Activated naive CD8-positive, alpha-beta T cell treated with anti-CD3 and anti-CD28 coated beads, Interleukin-2, amount 10 ng/mL, durations not matched to agents 7 days and 5 days (primary cell): ENCODE measurements at regions not wholly inside any gene's neighbourhood (a gene's known extent, or its start where the extent isn't known, plus 50 kb on each side); places are given as distances from the start of the nearest gene placed in this dataset.

Experiments used
- ATAC-seq: fragments of 150-1000 bp; cut with Tn5 transposase; one replicate; pipeline ENCODE4 v1.10.0; 2021; ENCODE audit warnings: low read depth, moderate library complexity
- POLR2A ChIA-PET: fragments of 350-600 bp; sonication (Branson Sonifier 250); formaldehyde crosslinking; loops from one replicate; lab custom pipeline; 2021; ENCODE audit warnings: antibody characterized with exemption; lab: Charles Lee
- DNase-seq: peaks from one replicate; pipeline ENCODE4 v3.0.0; 2021
- H3K27ac Mint-ChIP-seq: one replicate; pipeline ENCODE4 v1.8.0; 2022; ENCODE audit warnings: mild to moderate bottlenecking, mixed read lengths
- H3K27me3 Mint-ChIP-seq: one replicate; pipeline ENCODE4 v1.8.0; 2022; ENCODE audit warnings: mild to moderate bottlenecking, moderate library complexity, mixed read lengths
- H3K36me3 Mint-ChIP-seq: one replicate; pipeline ENCODE4 v1.8.0; 2021; ENCODE audit warnings: mild to moderate bottlenecking, mixed read lengths
- H3K4me1 Mint-ChIP-seq: one replicate; pipeline ENCODE4 v1.8.0; 2021; ENCODE audit warnings: mixed read lengths
- H3K4me3 Mint-ChIP-seq: one replicate; pipeline ENCODE4 v1.8.0; 2022; ENCODE audit warnings: mild to moderate bottlenecking, moderate library complexity, mixed read lengths
- H3K9me3 Mint-ChIP-seq: one replicate; pipeline ENCODE4 v1.8.0; 2021; ENCODE audit warnings: mixed read lengths

DNA sequence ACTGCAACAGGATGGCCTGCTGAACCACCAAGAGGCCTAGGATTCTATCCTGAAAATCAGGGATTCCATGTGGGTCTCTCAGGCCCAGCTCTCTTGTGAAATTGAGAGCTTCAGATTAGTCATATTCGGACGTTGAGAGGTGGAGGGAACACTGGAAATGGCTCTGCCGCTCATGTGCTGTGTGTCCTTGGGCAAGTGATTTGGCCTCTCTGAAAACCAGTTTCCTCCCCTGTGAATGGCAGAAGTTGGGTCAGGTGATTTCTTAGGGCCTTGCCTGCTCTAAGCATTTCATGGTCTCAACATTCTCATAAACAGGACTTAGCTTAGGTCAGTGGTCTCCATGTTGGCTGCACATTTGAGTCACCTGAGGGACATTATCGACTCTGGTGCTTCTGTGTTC lies 470.1 kb downstream of the PREX1 start:
- no peak overlapping the region for H3K27ac Mint-ChIP-seq
- H3K4me3 Mint-ChIP-seq, result no peak overlapping the region
- POLR2A ChIA-PET, result no interaction called here
- DNase-seq (no peak), ATAC-seq (no peak)
- peaks cover 3% of the 10 kb centered on the region for H3K27me3 Mint-ChIP-seq
- peaks cover 2% of the 10 kb centered on the region for H3K9me3 Mint-ChIP-seq
- no peaks in the 10 kb centered on the region for H3K4me1 Mint-ChIP-seq
- H3K36me3 Mint-ChIP-seq, result no peaks in the 10 kb centered on the region

DNA sequence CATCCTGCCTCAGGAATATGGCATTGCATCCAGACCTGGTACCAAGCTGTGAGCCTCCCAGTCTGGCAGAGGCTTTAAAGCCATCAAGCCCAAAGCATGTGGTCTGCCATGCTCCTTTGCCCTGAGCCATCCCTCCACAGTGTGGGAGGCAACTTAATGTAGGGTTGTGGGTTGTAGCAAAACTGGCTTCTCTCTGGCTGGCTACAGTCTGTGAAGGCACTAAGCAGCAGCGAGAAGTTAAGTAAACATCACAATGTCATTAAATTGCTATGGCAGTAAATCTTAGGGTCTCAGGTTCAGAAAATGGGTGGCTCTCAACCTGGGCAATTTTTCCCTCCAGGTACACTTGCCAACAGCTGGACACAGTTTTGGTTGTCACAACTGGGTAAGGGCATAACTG lies 472.9 kb downstream of the PREX1 start:
- ATAC-seq (no peak), DNase-seq (no peak)
- no peak overlapping the region for H3K27ac Mint-ChIP-seq
- no peaks in the 10 kb centered on the region for H3K4me1 Mint-ChIP-seq
- POLR2A ChIA-PET, result no interaction called here
- H3K9me3 Mint-ChIP-seq, result peaks cover 2% of the 10 kb centered on the region
- H3K27me3 Mint-ChIP-seq, result no peaks in the 10 kb centered on the region
- no peak overlapping the region for H3K4me3 Mint-ChIP-seq
- no peaks in the 10 kb centered on the region for H3K36me3 Mint-ChIP-seq

DNA sequence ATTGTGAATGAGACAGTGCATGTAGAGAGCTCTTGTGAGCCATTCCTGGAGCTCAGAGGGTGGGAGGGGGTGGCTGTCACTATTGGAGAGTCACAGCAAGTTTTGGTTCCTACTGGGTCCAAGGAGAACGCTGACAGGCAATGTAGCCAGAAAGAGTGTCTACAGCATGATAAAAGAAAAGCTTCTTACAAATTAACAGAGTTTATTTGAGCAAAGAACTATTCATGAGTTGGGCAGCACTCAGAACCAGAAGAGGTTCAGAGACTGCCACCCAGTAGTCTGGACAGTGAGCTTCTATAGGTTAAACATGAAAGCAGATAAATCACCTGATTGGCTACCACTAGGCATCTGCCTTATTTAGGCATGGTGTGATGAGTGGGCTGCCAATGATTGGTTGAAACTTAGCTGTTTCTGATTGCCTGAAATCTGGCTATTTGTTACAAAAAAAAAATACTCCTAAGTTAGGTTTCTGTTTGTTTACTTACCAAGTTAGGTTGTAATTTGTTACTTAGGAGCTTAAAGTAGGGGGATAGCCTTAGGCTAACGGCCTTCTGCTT lies 473.4 kb downstream of the PREX1 start:
- Mint-ChIP-seq H3K27ac (no peak overlapping the region), H3K9me3 (peaks cover 2% of the 10 kb centered on the region), H3K4me1 (no peaks in the 10 kb centered on the region), H3K36me3 (no peaks in the 10 kb centered on the region), H3K4me3 (no peak overlapping the region), H3K27me3 (no peaks in the 10 kb centered on the region)
- ATAC-seq, result no peak
- POLR2A ChIA-PET, result no interaction called here
- DNase-seq, result no peak

- Mint-ChIP-seq H3K27me3 (no peaks in the 10 kb centered on the region), H3K9me3 (peaks cover 2% of the 10 kb centered on the region), H3K4me3 (no peak overlapping the region), H3K4me1 (no peaks in the 10 kb centered on the region), H3K36me3 (no peaks in the 10 kb centered on the region), H3K27ac (no peak overlapping the region)
- ATAC-seq (no peak), DNase-seq (no peak)
- POLR2A ChIA-PET, result no interaction called here
Measured at GRCh38 chr20:48352628-48353027, 475.2 kb downstream of the PREX1 start.

DNA sequence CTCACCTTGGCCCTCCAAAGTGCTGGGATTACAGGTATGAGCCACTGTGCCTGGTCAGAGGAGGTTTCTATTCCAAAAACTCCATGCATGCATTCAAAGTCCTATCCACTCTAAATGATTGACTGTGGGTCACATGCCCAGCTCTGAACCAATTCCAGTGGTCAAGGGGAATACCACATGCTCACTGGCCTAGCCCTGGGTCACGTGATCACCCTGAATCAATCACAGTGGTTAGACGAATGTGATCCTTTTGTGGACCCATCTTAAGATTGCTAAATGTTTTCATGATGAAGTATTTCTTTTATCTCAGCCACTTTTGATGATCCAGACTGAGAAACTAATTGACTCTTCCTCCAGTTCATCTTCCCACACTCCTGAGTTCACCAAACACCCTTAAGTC lies 475.8 kb downstream of the PREX1 start:
- POLR2A ChIA-PET, result no interaction called here

GRCh38 chr20:48350313-48350988 lies 477.3 kb downstream of the PREX1 start:
- Mint-ChIP-seq H3K36me3 (no peaks in the 10 kb centered on the region), H3K27ac (no peak overlapping the region), H3K9me3 (peaks cover 2% of the 10 kb centered on the region), H3K4me1 (no peaks in the 10 kb centered on the region), H3K4me3 (no peak overlapping the region), H3K27me3 (peaks cover 2% of the 10 kb centered on the region)
- no peak for DNase-seq
- POLR2A ChIA-PET, result no interaction called here
- ATAC-seq, result no peak

More for the DNA sequence above, 475.8 kb downstream of the PREX1 start:
- Mint-ChIP-seq H3K4me3 (no peak overlapping the region), H3K27me3 (no peaks in the 10 kb centered on the region), H3K27ac (no peak overlapping the region), H3K36me3 (no peaks in the 10 kb centered on the region), H3K4me1 (no peaks in the 10 kb centered on the region), H3K9me3 (peaks cover 2% of the 10 kb centered on the region)
- DNase-seq (no peak), ATAC-seq (no peak)

GRCh38 chr20:48349656-48350055 lies 478.1 kb downstream of the PREX1 start:
- POLR2A ChIA-PET, result no interaction called here
- H3K9me3 Mint-ChIP-seq, result peaks cover 2% of the 10 kb centered on the region
- H3K27me3 Mint-ChIP-seq, result peaks cover 2% of the 10 kb centered on the region
- no peaks in the 10 kb centered on the region for H3K4me1 Mint-ChIP-seq
- DNase-seq (no peak), ATAC-seq (no peak)
- H3K36me3 Mint-ChIP-seq, result no peaks in the 10 kb centered on the region
- H3K4me3 Mint-ChIP-seq, result no peak overlapping the region
- no peak overlapping the region for H3K27ac Mint-ChIP-seq

DNA sequence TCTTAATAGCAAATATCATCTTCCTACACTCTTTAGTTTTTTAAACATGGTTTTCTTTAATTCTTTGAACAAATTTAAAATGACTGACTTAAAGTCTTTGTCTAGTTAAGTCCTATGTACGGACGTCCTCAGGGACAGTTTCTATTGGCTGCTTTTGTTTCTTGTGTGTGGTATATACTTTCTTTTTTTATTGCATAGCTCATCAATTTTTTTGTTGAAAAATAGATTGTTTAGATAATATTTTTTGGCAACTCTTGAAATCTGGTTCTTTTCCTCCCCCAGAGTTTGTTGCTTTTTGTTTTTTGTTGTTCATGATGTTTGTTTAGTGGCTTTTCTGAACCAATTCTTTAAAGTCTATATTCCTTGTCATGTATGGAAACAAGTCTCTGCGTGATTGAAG lies 479.8 kb downstream of the PREX1 start:
- Mint-ChIP-seq H3K4me3 (no peak overlapping the region), H3K36me3 (no peaks in the 10 kb centered on the region), H3K9me3 (no peaks in the 10 kb centered on the region), H3K4me1 (no peaks in the 10 kb centered on the region), H3K27ac (no peak overlapping the region), H3K27me3 (peaks cover 6% of the 10 kb centered on the region)
- ATAC-seq, result no peak
- no peak for DNase-seq
- POLR2A ChIA-PET, result no interaction called here

DNA sequence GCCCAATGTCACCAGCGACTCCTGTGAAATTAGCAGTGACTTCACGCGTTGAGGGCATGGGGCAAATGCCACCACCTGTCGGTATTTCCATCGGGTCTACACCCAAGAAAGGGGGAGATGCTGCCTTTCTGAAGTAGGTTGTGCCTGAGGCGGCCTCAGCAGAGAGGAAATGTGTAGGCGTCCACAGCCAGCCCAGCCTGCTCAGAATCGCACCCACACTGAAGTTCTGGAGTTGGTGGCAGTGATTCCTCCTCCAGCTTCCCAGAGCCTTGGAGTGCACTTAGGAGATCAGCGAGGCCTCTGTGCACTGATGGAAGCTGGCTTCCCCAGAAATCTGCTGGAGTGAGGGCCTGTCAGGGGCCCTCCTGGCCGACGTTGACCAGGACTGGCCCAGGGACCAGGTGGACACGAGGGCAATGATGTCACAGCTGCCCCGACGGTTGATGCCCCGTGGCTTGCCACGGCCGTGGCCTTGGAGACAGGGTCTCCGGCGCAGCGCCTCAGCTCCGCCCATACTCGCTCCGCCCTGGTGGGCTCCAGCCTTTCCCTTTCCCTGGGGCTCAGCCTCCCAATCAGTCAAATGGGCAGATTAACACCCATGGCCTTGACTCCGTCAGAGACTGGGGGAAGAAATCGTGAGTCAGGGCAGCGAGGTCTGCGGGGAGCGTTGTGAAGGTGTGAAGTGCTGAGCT lies 484.8 kb downstream of the PREX1 start:
- no peak for DNase-seq
- ATAC-seq, result no peak
- Mint-ChIP-seq H3K4me3 (no peak overlapping the region), H3K36me3 (no peaks in the 10 kb centered on the region), H3K4me1 (peaks cover 13% of the 10 kb centered on the region), H3K27ac (no peak overlapping the region), H3K9me3 (no peaks in the 10 kb centered on the region), H3K27me3 (peaks cover 9% of the 10 kb centered on the region)
- POLR2A ChIA-PET, result no interaction called here

DNA sequence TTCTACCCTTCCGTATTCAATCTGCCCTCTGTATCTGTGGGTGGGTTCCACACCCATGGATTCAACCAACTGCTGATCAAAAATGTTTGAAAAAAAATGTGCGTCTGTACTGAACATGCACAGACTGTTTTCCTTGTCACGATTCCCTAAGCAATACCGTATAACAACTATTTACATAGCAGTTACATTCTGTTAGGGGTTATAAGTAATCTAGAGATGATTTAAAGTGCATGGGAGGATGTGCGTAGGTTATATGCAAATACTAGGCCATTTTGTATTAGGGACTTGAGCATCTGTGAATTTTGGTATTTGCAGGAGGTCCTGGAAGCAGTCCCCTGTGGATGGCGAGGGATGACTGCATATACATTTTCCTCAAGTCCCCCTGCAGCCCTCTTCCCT lies 486.9 kb downstream of the PREX1 start:
- no peaks in the 10 kb centered on the region for H3K36me3 Mint-ChIP-seq
- H3K27me3 Mint-ChIP-seq, result peaks cover 12% of the 10 kb centered on the region
- no peak for DNase-seq
- no peak for ATAC-seq
- peaks cover 13% of the 10 kb centered on the region for H3K4me1 Mint-ChIP-seq
- H3K9me3 Mint-ChIP-seq, result no peaks in the 10 kb centered on the region
- no peak overlapping the region for H3K27ac Mint-ChIP-seq
- POLR2A ChIA-PET, result no interaction called here
- no peak overlapping the region for H3K4me3 Mint-ChIP-seq

GRCh38 chr20:48339986-48340882 lies 487.6 kb downstream of the PREX1 start:
- Mint-ChIP-seq H3K27me3 (peaks cover 13% of the 10 kb centered on the region), H3K4me3 (no peak overlapping the region)
- peak; percentile 26 for ATAC-seq

DNA sequence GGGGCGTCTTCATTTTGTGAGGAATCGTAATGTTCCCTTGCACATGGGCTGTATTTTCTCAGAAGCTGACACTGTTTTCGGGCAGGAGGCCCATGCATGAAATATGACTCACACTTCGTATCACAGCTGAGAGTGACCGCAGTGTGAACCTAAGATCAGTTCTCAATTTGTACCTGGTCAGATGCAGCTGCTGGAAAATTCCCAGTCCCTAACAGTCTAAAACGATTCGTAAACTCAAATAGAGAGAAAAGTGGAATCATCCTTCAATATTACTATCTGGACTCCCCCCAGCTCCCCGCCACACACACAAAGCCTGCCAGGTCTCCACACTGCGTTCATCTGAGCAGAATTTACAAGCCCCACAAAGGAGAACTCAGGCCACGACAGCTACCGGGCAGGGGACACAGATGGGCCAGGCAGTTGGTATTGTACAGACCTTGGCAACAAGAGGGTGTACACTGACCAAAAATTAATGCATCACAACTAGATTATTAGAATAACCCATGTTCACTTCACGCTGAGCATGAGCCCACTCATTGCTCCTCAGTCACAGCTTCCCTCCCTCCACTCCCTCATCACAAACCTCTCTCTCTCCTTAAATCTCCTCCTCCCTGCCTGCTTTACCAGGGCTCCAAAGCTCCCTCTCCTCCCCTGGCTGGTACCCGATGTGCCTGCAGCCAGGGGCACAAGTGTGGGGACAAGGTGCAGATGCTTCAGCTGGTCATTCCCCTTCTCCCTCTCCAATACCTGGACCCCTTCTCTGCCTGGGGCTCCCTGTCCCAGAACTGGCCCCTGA lies 488.4 kb downstream of the PREX1 start:
- no peaks in the 10 kb centered on the region for H3K36me3 Mint-ChIP-seq

More at GRCh38 chr20:48339986-48340882, 487.6 kb downstream of the PREX1 start:
- Mint-ChIP-seq H3K4me1 (peaks cover 13% of the 10 kb centered on the region), H3K36me3 (no peaks in the 10 kb centered on the region), H3K27ac (peak overlapping the region; percentile 30), H3K9me3 (no peaks in the 10 kb centered on the region)
- POLR2A ChIA-PET, result no interaction called here
- no peak for DNase-seq

GRCh38 chr20:48338717-48339116 lies 489.1 kb downstream of the PREX1 start:
- H3K4me1 Mint-ChIP-seq, result peaks cover 13% of the 10 kb centered on the region
- DNase-seq, result no peak
- no peaks in the 10 kb centered on the region for H3K36me3 Mint-ChIP-seq
- no peaks in the 10 kb centered on the region for H3K9me3 Mint-ChIP-seq
- POLR2A ChIA-PET, result no interaction called here
- H3K27ac Mint-ChIP-seq, result no peak overlapping the region
- H3K27me3 Mint-ChIP-seq, result peaks cover 10% of the 10 kb centered on the region
- no peak overlapping the region for H3K4me3 Mint-ChIP-seq
- no peak for ATAC-seq

More for the DNA sequence above, 488.4 kb downstream of the PREX1 start:
- Mint-ChIP-seq H3K4me3 (no peak overlapping the region), H3K4me1 (peaks cover 13% of the 10 kb centered on the region), H3K27ac (no peak overlapping the region), H3K27me3 (peaks cover 15% of the 10 kb centered on the region), H3K9me3 (no peaks in the 10 kb centered on the region)
- ATAC-seq (no peak), DNase-seq (no peak)
- POLR2A ChIA-PET, result no interaction called here
